HAP-1 (cell line): ENCODE measurements at regions not wholly inside any gene's neighbourhood (a gene's known extent, or its start where the extent isn't known, plus 50 kb on each side); places are given as distances from the start of the nearest gene placed in this dataset.

ENCODE experiments used
- DNase-seq, 2 experiments: peaks; one replicate each; pipeline ENCODE4 v3.0.0-alpha.2; 2016 to 2020; ENCODE audit warnings: low spot score in 2 of 2
- H3K27me3 ChIP-seq: fragments of 250-450 bp; sonication (Bioruptor Pico); 2 replicates; pipeline ENCODE4 v1.5.1; 2020; ENCODE audit warnings: low read depth, mild to moderate bottlenecking, moderate library complexity
- H3K36me3 ChIP-seq: fragments of 250-450 bp; sonication (Bioruptor Pico); replicated peaks from 2 replicates; pipeline ENCODE4 v1.5.1; 2020; ENCODE audit warnings: mild to moderate bottlenecking
- H3K4me1 ChIP-seq: fragments of 250-450 bp; sonication (Bioruptor Pico); 2 replicates; pipeline ENCODE4 v1.5.1; 2020; ENCODE audit warnings: mild to moderate bottlenecking
- H3K4me3 ChIP-seq: fragments of 250-450 bp; sonication (Bioruptor Pico); 2 replicates; pipeline ENCODE4 v1.5.1; 2020; ENCODE audit warnings: mild to moderate bottlenecking, moderate library complexity
- H3K9me3 ChIP-seq: fragments of 250-450 bp; sonication (Bioruptor Pico); 2 replicates; pipeline ENCODE4 v1.5.1; 2020; ENCODE audit warnings: mild to moderate bottlenecking, moderate library complexity
- in situ Hi-C: fragments of 300-500 bp; cut with MboI; formaldehyde crosslinking; loops from 3 replicates; pipeline ENCODE4 v1.14.3; 2020; ENCODE audit warnings: low sequenced_read_pairs, inconsistent platforms, mixed read lengths

DNA sequence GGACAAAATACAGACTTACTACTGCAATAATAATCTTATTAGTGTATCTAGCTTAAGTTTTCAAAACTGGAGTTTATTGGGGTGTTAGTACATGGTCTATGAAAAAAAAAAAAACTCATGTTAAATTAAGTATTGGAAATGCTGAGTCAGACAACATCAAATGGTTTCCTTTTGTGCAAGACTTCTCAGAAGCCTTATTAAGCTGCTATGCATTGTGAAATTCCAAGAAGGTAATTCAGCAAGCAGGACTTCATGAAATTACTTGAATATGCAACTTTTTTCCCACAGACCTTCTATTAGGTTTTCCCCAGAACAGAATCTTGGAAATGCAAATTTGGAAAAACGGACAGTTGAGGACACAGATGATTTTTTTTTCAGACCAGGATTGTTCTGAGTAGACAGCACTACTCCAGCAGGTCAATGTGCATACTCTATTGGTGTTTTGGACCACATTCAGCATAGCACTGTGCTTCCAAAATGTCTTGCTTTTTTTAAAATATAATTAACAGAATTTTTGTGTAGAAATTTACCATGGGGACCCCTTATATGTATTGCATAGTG is 568.8 kb upstream of the TENM3 start:
- Histone ChIP-seq H3K4me1 (no peaks in the 10 kb centered on the region), H3K9me3 (no peaks in the 10 kb centered on the region), H3K27me3 (no peaks in the 10 kb centered on the region), H3K4me3 (no peak overlapping the region), H3K36me3 (no peaks in the 10 kb centered on the region)
- no peak for DNase-seq
- in situ Hi-C loops, result no loop called here

DNA sequence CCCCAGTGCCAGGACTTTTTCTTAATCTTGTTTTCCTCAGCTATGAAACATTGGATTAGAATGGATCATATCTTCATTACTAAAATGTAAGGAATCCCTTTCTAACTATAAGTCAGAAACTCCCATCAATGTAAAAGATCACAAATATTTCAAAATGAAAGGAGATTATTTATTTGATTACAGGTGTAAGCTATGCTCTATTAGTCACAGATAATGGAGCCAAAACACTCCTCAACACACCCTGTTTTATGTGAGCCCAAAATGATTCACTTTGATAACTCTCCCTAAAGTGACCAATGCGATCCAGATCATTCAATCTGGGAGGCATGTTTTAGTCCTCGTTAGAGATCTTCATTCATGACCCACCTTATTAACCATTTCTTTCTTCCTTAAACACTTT is 566.7 kb upstream of the TENM3 start:
- in situ Hi-C loops, result no loop called here
- DNase-seq, result no peak
- Histone ChIP-seq H3K27me3 (no peaks in the 10 kb centered on the region), H3K4me3 (no peak overlapping the region), H3K9me3 (no peaks in the 10 kb centered on the region), H3K36me3 (no peaks in the 10 kb centered on the region), H3K4me1 (no peaks in the 10 kb centered on the region)

DNA sequence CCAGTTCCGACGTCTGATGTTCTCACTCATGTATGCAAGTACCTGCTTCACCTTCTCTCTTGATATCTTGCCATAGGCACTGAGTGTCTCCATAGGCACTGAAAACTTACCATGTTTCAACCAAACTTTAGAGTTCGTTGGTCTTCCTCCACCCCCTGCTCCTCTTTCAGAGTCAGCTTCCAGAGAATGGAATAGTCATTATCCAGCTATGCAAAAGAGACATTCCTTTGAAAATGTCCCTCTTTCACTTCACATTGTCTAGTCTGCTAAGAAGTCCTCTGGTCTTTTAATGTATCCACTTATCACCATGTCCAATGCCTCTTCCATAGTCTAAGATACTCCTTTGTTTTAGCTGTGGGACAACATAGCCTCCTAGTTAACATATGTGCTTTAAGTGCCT is 566.0 kb upstream of the TENM3 start:
- Histone ChIP-seq H3K4me3 (no peak overlapping the region), H3K27me3 (no peaks in the 10 kb centered on the region), H3K36me3 (no peaks in the 10 kb centered on the region), H3K9me3 (no peaks in the 10 kb centered on the region), H3K4me1 (no peaks in the 10 kb centered on the region)
- in situ Hi-C loops, result no loop called here
- no peak for DNase-seq

DNA sequence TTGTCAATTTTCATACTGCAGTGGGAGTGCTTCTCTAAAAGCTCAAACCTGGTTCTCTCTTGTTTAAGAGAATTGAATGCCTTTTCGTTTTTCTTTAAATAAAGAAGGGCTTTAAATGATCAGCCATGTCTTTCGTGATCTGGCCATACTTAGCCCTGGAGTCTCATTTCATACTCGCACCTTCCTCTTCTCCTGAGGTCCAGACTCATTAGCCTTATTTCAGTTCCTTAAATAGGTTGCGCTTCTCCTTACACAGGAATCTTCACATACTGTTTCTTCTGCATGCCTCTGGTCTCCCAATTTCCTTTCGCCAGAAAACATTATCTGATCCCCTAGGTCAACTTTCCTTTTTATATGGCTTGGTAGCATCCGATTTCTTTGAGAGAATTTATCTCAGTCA is 565.6 kb upstream of the TENM3 start:
- DNase-seq, result no peak
- Histone ChIP-seq H3K36me3 (no peaks in the 10 kb centered on the region), H3K27me3 (no peaks in the 10 kb centered on the region), H3K4me3 (no peak overlapping the region), H3K4me1 (no peaks in the 10 kb centered on the region), H3K9me3 (no peaks in the 10 kb centered on the region)
- in situ Hi-C loops, result no loop called here

DNA sequence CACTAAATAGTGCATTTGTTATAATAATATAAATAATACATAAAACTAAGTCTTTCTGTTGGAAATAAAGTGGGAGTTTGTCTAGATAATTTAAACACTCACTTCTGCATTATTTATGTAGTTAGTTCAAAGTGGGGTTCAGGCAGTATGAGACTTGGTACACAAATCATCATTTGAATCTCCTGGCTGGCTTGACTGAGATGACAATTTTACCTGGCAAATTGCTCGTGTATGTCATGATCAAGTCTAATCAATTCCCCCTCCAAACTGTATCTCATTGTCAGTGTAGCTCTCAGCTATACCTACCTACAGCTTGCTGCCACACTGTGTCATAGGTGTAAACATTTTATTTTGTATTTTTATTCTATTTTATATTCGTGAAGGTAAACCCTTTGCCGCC is 563.4 kb upstream of the TENM3 start:
- in situ Hi-C loops, result no loop called here
- no peak for DNase-seq
- Histone ChIP-seq H3K27me3 (no peaks in the 10 kb centered on the region), H3K4me3 (no peak overlapping the region), H3K36me3 (no peaks in the 10 kb centered on the region), H3K9me3 (no peaks in the 10 kb centered on the region), H3K4me1 (no peaks in the 10 kb centered on the region)

DNA sequence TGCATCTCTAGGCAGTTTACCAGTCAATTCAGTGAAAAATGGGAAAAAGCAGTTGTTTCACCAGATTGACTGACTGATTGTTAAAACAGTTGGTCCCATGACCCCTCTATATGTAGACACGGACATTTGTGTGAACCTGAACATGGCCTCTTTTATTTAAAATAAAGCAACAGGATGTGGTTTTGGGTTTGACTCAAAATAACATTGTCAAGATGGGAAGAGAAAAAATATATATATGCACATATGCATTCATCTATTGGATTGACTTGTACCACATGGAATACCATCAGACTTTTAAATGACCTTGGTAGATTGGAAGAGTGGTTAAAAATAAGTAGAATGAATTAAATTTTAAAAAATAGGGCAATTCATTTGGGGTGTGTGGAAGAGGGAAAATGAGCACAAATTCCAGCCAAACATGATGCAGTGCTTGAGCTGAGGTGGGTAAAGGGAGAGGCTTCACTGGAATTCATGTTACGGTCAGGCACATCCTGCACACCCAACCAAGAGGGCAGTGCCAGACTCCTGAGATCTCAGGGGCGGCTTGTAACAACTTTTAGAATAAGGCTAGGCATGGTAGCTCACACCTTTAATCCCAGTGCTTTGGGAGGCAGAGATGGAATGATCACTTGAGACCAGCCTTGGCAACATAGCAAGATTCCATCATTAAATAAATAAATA is 560.7 kb upstream of the TENM3 start:
- no peaks in the 10 kb centered on the region for H3K27me3 ChIP-seq
- H3K9me3 ChIP-seq, result no peaks in the 10 kb centered on the region
- H3K4me3 ChIP-seq, result no peak overlapping the region
- no peaks in the 10 kb centered on the region for H3K36me3 ChIP-seq
- H3K4me1 ChIP-seq, result peaks cover 3% of the 10 kb centered on the region
- no peak for DNase-seq
- in situ Hi-C loops, result no loop called here

DNA sequence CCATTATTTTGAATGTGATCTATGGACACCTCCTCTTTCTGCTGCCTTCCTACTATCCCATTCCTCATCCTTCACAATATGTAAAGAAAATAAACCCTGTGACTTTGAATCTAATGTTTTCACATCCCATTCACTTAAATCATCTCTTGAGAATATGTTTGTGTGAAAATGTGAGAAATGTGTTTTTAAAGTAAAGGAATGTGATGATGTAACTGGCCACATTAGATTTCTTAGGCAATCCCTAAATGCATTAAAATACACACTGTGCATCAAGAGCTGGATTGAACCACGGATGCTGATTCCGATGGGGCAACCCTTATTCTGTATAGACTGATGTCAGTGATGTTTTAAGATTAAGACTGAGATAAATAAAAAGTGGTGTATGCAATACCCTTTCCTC is 558.9 kb upstream of the TENM3 start:
- in situ Hi-C loops, result no loop called here
- DNase-seq, result no peak
- Histone ChIP-seq H3K9me3 (no peaks in the 10 kb centered on the region), H3K4me3 (no peak overlapping the region), H3K36me3 (no peaks in the 10 kb centered on the region), H3K4me1 (peaks cover 18% of the 10 kb centered on the region), H3K27me3 (no peaks in the 10 kb centered on the region)

DNA sequence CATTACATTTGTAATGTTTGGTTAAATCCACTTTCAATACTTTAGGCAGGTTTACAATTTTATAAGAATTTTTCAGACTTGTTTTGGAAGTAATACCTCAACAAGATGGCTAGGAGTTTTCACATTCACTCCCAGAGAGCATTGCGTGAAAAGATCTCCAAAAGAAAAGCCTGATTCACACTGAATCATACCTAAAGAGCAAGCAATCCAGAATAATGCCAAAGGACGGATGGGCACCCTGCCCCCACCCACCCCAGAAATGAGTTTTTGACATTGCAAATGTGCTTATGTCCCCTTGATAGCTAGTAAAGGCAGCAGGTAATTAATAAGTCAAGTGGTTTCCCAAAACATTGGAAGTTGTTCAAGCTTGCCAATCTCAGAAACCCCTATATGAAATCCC is 557.7 kb upstream of the TENM3 start:
- H3K9me3 ChIP-seq, result no peaks in the 10 kb centered on the region
- no peak for DNase-seq
- H3K4me1 ChIP-seq, result peaks cover 18% of the 10 kb centered on the region
- H3K36me3 ChIP-seq, result no peaks in the 10 kb centered on the region
- no peaks in the 10 kb centered on the region for H3K27me3 ChIP-seq
- no peak overlapping the region for H3K4me3 ChIP-seq
- in situ Hi-C loops, result no loop called here

DNA sequence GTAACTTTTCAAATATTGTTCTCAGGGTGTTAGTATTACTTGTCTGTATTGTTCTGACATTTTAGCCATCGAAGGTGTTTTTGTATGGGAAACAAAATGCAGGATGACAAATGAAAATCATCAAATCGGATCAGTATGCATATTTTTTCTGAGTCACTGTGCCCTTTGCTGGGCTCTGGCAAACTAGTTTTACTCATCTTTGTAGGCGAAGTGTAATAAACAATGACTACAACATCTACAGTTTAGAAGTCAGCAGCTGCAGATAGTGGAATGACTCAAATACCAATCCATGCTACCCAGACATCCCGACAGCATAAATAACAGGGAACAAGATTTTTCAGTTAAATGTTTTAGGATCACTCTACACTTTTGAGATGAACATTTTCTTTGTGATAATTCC is 557.3 kb upstream of the TENM3 start:
- Histone ChIP-seq H3K27me3 (no peaks in the 10 kb centered on the region), H3K36me3 (no peaks in the 10 kb centered on the region), H3K4me3 (no peak overlapping the region), H3K4me1 (peaks cover 18% of the 10 kb centered on the region), H3K9me3 (no peaks in the 10 kb centered on the region)
- in situ Hi-C loops, result no loop called here
- DNase-seq, result no peak

DNA sequence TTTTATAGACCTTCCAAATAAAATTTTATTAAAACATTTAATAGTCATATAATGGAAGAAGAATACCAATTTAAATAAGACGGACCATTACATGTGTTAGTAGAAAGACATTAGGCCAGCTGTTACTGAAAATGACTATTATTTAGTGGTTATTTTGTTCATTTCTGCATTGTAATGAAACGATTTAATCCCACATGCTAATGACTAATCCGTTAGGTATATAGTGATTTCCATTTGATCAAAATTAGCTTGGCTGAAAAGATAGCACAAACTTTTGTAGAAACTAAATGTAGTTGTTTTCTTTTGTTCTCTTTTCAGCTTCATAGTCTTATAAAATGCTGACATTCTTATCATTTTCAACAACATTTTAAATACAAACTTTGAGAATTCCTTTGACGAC is 556.1 kb upstream of the TENM3 start:
- Histone ChIP-seq H3K27me3 (no peaks in the 10 kb centered on the region), H3K9me3 (no peaks in the 10 kb centered on the region), H3K36me3 (no peaks in the 10 kb centered on the region), H3K4me1 (peaks cover 18% of the 10 kb centered on the region), H3K4me3 (no peak overlapping the region)
- in situ Hi-C loops, result no loop called here
- peak in 1 of 2 experiments; percentile 21 for DNase-seq

DNA sequence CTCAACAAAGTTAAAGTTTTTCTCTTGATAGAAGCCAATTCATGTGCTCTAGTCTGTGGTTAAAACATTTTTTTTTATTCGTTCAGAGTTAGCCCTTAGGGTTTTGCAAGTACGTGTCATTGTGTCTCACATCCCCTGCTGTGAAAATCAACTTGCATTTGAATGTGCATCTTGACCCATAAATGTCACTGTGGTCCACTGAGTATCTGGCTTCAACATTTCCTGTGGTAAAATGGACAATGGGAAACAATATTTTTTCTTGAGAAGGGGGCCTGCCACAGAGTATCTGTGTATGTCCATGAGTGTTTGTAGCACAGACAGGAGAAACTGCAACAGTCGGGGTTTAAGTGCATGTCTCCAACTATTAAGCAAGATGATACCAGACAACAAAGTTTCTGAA is 554.8 kb upstream of the TENM3 start:
- Histone ChIP-seq H3K27me3 (no peaks in the 10 kb centered on the region), H3K36me3 (no peaks in the 10 kb centered on the region), H3K4me3 (no peak overlapping the region), H3K9me3 (no peaks in the 10 kb centered on the region), H3K4me1 (peaks cover 18% of the 10 kb centered on the region)
- in situ Hi-C loops, result no loop called here
- DNase-seq, result peak; percentile 68 to 93

DNA sequence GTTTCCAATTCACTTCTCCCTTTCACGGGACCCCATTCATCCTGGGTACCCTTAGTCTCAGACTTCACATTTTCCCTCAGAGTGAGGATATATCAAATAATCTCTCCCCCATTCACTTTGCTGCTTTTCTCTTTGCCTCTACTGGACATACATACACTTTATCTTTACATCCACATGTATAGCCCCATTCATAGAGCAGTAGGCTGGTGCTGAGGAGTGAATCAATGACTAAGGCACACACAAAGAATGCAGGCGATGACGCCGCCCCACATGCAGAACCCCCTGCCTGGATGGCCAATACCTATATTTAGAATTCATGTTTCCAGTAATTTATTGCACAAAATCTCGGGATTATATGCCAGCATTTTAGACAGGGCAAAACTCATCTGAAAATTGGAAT is 554.3 kb upstream of the TENM3 start:
- in situ Hi-C loops, result no loop called here
- DNase-seq, result peak in 1 of 2 experiments; percentile 24

DNA sequence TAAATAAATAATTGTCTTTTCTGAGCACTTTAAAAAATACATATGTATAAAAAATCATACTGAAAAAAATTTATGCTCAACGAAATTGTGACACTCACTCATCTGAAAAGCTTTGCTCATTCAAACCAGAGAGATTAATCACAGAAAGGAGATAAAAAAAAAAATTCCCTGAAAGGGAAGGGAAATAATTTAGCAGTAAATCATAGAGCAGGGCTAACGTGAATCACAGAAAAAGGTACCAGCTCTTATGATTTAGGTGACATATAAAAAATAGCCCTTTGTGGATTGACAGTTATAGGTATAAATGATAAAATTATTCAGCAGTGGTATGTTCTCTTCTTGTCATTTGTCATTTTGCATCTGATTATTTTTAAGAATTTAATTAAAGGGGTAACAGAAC is 552.7 kb upstream of the TENM3 start:
- Histone ChIP-seq H3K4me3 (no peak overlapping the region), H3K9me3 (no peaks in the 10 kb centered on the region), H3K36me3 (no peaks in the 10 kb centered on the region), H3K27me3 (no peaks in the 10 kb centered on the region), H3K4me1 (peaks cover 18% of the 10 kb centered on the region)
- in situ Hi-C loops, result no loop called here
- DNase-seq, result no peak

More for the DNA sequence above, 554.3 kb upstream of the TENM3 start:
- Histone ChIP-seq H3K27me3 (no peaks in the 10 kb centered on the region), H3K4me3 (no peak overlapping the region), H3K9me3 (no peaks in the 10 kb centered on the region), H3K4me1 (peaks cover 18% of the 10 kb centered on the region), H3K36me3 (no peaks in the 10 kb centered on the region)

DNA sequence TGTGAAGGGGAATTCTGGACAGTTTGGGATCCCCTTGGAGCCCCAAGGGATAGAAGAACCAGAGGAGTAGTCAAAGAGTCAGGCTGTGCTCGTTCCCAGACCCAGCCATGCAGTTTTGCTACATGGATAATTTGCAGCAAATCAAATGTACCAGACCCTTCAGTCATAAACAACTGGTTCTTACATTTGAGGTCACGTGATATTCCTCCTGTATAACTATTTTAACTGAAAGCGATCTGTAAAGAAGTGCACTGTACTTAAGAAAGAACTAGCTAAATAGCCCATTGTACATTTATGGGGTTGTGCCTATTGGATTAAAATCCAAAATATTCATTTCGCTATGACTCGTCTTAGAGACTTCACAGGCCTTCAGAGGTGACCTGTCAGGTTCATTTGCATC is 550.2 kb upstream of the TENM3 start:
- DNase-seq, result no peak
- H3K9me3 ChIP-seq, result no peaks in the 10 kb centered on the region
- in situ Hi-C loops, result no loop called here
- H3K4me1 ChIP-seq, result peaks cover 10% of the 10 kb centered on the region
- H3K36me3 ChIP-seq, result no peaks in the 10 kb centered on the region
- no peaks in the 10 kb centered on the region for H3K27me3 ChIP-seq
- H3K4me3 ChIP-seq, result no peak overlapping the region

DNA sequence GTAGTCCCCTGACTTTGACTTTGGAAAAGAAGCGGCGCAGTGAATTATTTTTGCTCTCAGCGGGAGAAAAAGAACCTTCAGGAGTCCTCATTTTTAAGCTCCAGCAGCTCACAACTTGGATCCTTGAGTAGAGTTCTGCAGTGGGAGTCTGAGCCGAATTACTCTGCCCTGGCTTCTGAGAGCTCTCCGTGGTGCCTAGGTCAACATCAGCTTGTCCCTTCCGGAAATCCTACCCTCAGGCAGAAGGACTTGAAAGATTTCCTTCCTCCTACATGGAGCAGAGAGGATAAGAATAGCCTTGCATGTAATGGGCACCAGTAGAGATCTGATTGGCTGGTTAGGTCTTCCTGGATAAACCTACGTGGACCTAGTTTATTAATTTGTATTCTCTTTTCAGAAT is 549.7 kb upstream of the TENM3 start:
- H3K36me3 ChIP-seq, result no peaks in the 10 kb centered on the region
- no peak overlapping the region for H3K4me3 ChIP-seq
- H3K9me3 ChIP-seq, result no peaks in the 10 kb centered on the region
- in situ Hi-C loops, result no loop called here
- H3K4me1 ChIP-seq, result peaks cover 8% of the 10 kb centered on the region
- H3K27me3 ChIP-seq, result no peaks in the 10 kb centered on the region
- DNase-seq, result no peak
